Astrocyte (in vitro differentiated cells and primary cell): ENCODE measurements at regions not wholly inside any gene's neighbourhood (a gene's known extent, or its start where the extent isn't known, plus 50 kb on each side); places are given as distances from the start of the nearest gene placed in this dataset.
A peak's percentile ranks its signal among the peaks of the same experiment; 100 is the strongest.
"Not testable (repeated sequence)": the region's sequence is repeated elsewhere in the genome, so short reads cannot be mapped to it uniquely, and the experiment has no call there.

Source experiments
- DNase-seq: peaks from one replicate; pipeline ENCODE4 v3.0.0-alpha.2; 2010; ENCODE audit warnings: low read depth
- FAIRE-seq: peaks from 2 replicates; lab custom pipeline; 2011; peaks lifted over from hg19 to GRCh38; lab: Jason Lieb, UNC
- H2AFZ ChIP-seq: 2 replicates; pipeline ENCODE4 v1.6.0; 2012; ENCODE audit warnings: low read depth, low read length, inconsistent platforms
- H3K27ac ChIP-seq: 2 replicates; pipeline ENCODE4 v1.5.1; 2011; ENCODE audit warnings: low read depth, low read length, inconsistent platforms
- H3K27me3 ChIP-seq: 2 replicates; pipeline ENCODE4 v1.6.0; 2011; ENCODE audit warnings: low read length, inconsistent platforms; ENCODE audit not compliant: insufficient read depth
- H3K36me3 ChIP-seq: 2 replicates; pipeline ENCODE4 v1.5.1; 2011; ENCODE audit warnings: low read length, inconsistent platforms; ENCODE audit not compliant: insufficient read depth
- H3K4me1 ChIP-seq: 2 replicates; pipeline ENCODE4 v1.5.1; 2011; ENCODE audit warnings: low read length, inconsistent platforms; ENCODE audit not compliant: insufficient read depth
- H3K4me2 ChIP-seq: 2 replicates; pipeline ENCODE4 v1.6.0; 2012; ENCODE audit warnings: low read length, inconsistent platforms
- H3K4me3 ChIP-seq: 2 replicates; pipeline ENCODE4 v1.5.1; 2011; ENCODE audit warnings: low read depth, mild to moderate bottlenecking, low read length, inconsistent platforms; ENCODE audit not compliant: insufficient read depth
- H3K79me2 ChIP-seq: 2 replicates; pipeline ENCODE4 v1.6.0; 2012; ENCODE audit warnings: mild to moderate bottlenecking, low read length, inconsistent platforms; ENCODE audit not compliant: insufficient read depth
- H3K9ac ChIP-seq: 2 replicates; pipeline ENCODE4 v1.6.0; 2012; ENCODE audit warnings: mild to moderate bottlenecking, low read length, inconsistent platforms
- H3K9me3 ChIP-seq: 2 replicates; pipeline ENCODE4 v1.5.1; 2012; ENCODE audit warnings: low read depth, mild to moderate bottlenecking, low read length, inconsistent platforms; ENCODE audit not compliant: insufficient read depth
- H4K20me1 ChIP-seq: 2 replicates; pipeline ENCODE4 v1.6.0; 2012; ENCODE audit warnings: low read length, inconsistent platforms; ENCODE audit not compliant: insufficient read depth
- H3K27ac Mint-ChIP-seq: one replicate; pipeline ENCODE4 v1.8.0; 2021; ENCODE audit warnings: mild to moderate bottlenecking, mixed read lengths; ENCODE audit not compliant: unreplicated experiment
- H3K27me3 Mint-ChIP-seq: one replicate; pipeline ENCODE4 v1.8.0; 2021; ENCODE audit warnings: low read depth, mixed read lengths; ENCODE audit not compliant: unreplicated experiment
- H3K36me3 Mint-ChIP-seq: one replicate; pipeline ENCODE4 v1.8.0; 2021; ENCODE audit warnings: low read depth, mixed read lengths; ENCODE audit not compliant: unreplicated experiment
- H3K4me1 Mint-ChIP-seq: one replicate; pipeline ENCODE4 v1.8.0; 2021; ENCODE audit warnings: low read depth, mixed read lengths; ENCODE audit not compliant: unreplicated experiment
- H3K4me3 Mint-ChIP-seq: one replicate; pipeline ENCODE4 v1.8.0; 2021; ENCODE audit warnings: mild to moderate bottlenecking, moderate library complexity, mixed read lengths; ENCODE audit not compliant: unreplicated experiment
- H3K9me3 Mint-ChIP-seq: one replicate; pipeline ENCODE4 v1.8.0; 2021; ENCODE audit warnings: mild to moderate bottlenecking, mixed read lengths; ENCODE audit not compliant: unreplicated experiment
- EZH2 ChIP-seq: IDR thresholded peaks from 2 replicates; pipeline ENCODE4 v1.6.1; 2012; ENCODE audit warnings: mild to moderate bottlenecking, low read length, inconsistent platforms; ENCODE audit not compliant: insufficient read depth
- TF ChIP-seq, protein P1 (sequence below): IDR thresholded peaks from 2 replicates; pipeline ENCODE4 v1.5.1; 2011; ENCODE audit warnings: low read depth, mild to moderate bottlenecking, inconsistent platforms, low read length, moderate library complexity; ENCODE audit not compliant: insufficient read depth

DNA sequence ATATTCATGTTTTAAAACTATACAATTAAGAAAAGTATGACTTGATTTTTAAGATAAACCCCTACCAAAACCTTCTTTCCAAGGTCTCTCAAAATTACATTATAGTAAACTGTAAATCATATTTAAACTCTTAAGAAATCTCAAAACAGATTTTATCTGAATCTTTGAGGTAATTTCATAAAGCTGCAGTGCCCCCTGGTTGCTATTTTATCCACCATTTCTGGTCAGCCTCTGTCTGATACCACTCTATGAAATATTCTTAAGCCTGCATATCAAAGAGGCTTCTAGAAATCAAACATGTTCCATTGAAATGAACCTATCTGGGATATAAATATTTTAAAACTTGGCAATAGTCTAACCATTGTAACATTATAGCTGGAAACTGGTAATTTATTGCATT is 317.3 kb downstream of the COL11A1 start:
- Histone ChIP-seq H3K4me1 (no peaks in the 10 kb centered on the region), H2AFZ (no peak overlapping the region), H3K9me3 (no peaks in the 10 kb centered on the region), H3K27ac (no peak overlapping the region), H3K4me2 (no peak overlapping the region), H4K20me1 (no peaks in the 10 kb centered on the region), H3K4me3 (no peak overlapping the region), H3K9ac (no peak overlapping the region), H3K79me2 (no peaks in the 10 kb centered on the region), H3K36me3 (no peaks in the 10 kb centered on the region), H3K27me3 (no peaks in the 10 kb centered on the region)
- FAIRE-seq, result peak; percentile 32
- H3K36me3 Mint-ChIP-seq, result no peaks in the 10 kb centered on the region
- H3K4me3 Mint-ChIP-seq, result no peak overlapping the region
- TF ChIP-seq EZH2, result no peak
- TF ChIP-seq, protein P1, sequence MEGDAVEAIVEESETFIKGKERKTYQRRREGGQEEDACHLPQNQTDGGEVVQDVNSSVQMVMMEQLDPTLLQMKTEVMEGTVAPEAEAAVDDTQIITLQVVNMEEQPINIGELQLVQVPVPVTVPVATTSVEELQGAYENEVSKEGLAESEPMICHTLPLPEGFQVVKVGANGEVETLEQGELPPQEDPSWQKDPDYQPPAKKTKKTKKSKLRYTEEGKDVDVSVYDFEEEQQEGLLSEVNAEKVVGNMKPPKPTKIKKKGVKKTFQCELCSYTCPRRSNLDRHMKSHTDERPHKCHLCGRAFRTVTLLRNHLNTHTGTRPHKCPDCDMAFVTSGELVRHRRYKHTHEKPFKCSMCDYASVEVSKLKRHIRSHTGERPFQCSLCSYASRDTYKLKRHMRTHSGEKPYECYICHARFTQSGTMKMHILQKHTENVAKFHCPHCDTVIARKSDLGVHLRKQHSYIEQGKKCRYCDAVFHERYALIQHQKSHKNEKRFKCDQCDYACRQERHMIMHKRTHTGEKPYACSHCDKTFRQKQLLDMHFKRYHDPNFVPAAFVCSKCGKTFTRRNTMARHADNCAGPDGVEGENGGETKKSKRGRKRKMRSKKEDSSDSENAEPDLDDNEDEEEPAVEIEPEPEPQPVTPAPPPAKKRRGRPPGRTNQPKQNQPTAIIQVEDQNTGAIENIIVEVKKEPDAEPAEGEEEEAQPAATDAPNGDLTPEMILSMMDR, result peak; percentile 14
- DNase-seq, result no peak
- no peaks in the 10 kb centered on the region for H3K4me1 Mint-ChIP-seq
- H3K27ac Mint-ChIP-seq, result no peak overlapping the region
- no peaks in the 10 kb centered on the region for H3K9me3 Mint-ChIP-seq
- no peaks in the 10 kb centered on the region for H3K27me3 Mint-ChIP-seq

DNA sequence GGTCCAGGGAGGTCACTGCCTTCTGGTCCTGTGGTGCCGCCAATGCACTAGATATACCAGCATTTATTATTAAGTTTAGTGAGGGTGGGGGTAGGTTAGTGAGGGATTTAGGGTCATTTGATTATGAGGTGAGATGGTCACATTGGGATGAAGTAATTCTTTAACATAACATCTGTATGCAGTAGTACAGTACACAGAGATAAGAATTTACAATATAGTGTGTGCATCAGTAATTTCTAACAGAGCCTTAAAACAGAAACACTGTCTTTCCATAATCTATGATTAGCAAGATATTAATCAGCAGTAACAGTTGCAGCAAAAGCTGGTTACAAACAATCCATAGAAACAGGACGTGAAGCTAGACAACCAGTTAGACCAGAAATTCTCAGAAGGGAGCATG is 318.4 kb downstream of the COL11A1 start:
- not testable (repeated sequence) for H3K27me3 ChIP-seq, H3K4me2 ChIP-seq, H3K4me1 ChIP-seq, H2AFZ ChIP-seq, H3K79me2 ChIP-seq, H3K4me3 ChIP-seq, H3K9ac ChIP-seq, H3K36me3 ChIP-seq, H3K36me3 Mint-ChIP-seq, H3K4me3 Mint-ChIP-seq, DNase-seq, H3K9me3 Mint-ChIP-seq, FAIRE-seq, H3K27ac ChIP-seq, H3K9me3 ChIP-seq, H3K27ac Mint-ChIP-seq, H3K27me3 Mint-ChIP-seq, H3K4me1 Mint-ChIP-seq, H4K20me1 ChIP-seq

DNA sequence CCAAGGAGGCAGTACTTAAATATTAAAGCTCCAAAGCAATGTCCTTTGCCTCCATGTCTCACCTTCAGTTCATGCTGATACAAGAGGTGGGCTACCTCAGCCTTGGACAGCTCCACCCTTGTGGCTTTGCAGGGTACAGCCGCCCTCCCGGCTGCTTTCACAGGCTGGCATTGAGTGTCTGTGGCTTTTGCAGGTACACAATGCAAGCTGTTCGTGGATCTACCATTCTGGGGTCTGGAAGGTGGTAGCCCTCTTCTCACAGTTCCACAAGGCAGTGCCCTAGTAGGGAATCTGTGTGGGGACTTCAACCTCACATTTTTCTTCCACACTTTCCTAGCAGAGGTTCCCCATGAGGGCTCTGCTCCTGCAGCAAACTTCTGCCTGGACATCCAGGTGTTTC is 324.8 kb downstream of the COL11A1 start:
- no peaks in the 10 kb centered on the region for H3K4me1 Mint-ChIP-seq
- no peaks in the 10 kb centered on the region for H3K27me3 Mint-ChIP-seq
- DNase-seq (no peak), FAIRE-seq (no peak)
- Histone ChIP-seq H3K4me2 (no peak overlapping the region), H3K9me3 (peaks cover 7% of the 10 kb centered on the region), H3K27ac (no peak overlapping the region), H3K4me3 (no peak overlapping the region), H2AFZ (no peak overlapping the region), H3K27me3 (no peaks in the 10 kb centered on the region), H3K79me2 (no peaks in the 10 kb centered on the region), H4K20me1 (no peaks in the 10 kb centered on the region), H3K36me3 (no peaks in the 10 kb centered on the region), H3K4me1 (no peaks in the 10 kb centered on the region), H3K9ac (no peak overlapping the region)
- H3K36me3 Mint-ChIP-seq, result no peaks in the 10 kb centered on the region
- TF ChIP-seq, protein P1, result no peak
- no peak for TF ChIP-seq EZH2
- H3K4me3 Mint-ChIP-seq, result no peak overlapping the region
- H3K27ac Mint-ChIP-seq, result no peak overlapping the region
- H3K9me3 Mint-ChIP-seq, result peaks cover 8% of the 10 kb centered on the region
